Activated CD4-positive, alpha-beta T cell treated with anti-CD3 and anti-CD28 coated beads, Interleukin-10, Interleukin-2, amounts not matched to agents 100 ng/mL and 50 ng/mL, durations not matched to agents 16 hours and 8 hours (primary cell): ENCODE measurements at regions not wholly inside any gene's neighbourhood (a gene's known extent, or its start where the extent isn't known, plus 50 kb on each side); places are given as distances from the start of the nearest gene placed in this dataset.

ENCODE experiments used
- DNase-seq: peaks from one replicate; pipeline ENCODE4 v3.0.0-alpha.2; 2020

- DNase-seq: no peak
These were observed 456.2 kb downstream of the FOXG1 start for GRCh38 chr14:29222671-29223268.

GRCh38 chr14:29223947-29224346 is 457.4 kb downstream of the FOXG1 start:
- no peak for DNase-seq

GRCh38 chr14:29227631-29228030 is 461.0 kb downstream of the FOXG1 start:
- DNase-seq: no peak

GRCh38 chr14:29232153-29232552 is 465.6 kb downstream of the FOXG1 start:
- DNase-seq: no peak

- no peak for DNase-seq
These were observed 466.1 kb downstream of the FOXG1 start for GRCh38 chr14:29232711-29233110.

GRCh38 chr14:29233188-29233587 is 466.6 kb downstream of the FOXG1 start:
- no peak for DNase-seq

GRCh38 chr14:29235991-29236390 is 469.4 kb downstream of the FOXG1 start:
- no peak for DNase-seq

- DNase-seq: no peak
These were observed 469.8 kb downstream of the FOXG1 start for GRCh38 chr14:29236401-29236800.

- DNase-seq: no peak
These were observed 470.3 kb downstream of the FOXG1 start for GRCh38 chr14:29236848-29237247.

GRCh38 chr14:29240066-29240465 is 473.5 kb downstream of the FOXG1 start:
- DNase-seq: no peak

GRCh38 chr14:29242755-29243754 is 476.5 kb downstream of the FOXG1 start:
- DNase-seq: no peak

- no peak for DNase-seq
These were observed 489.1 kb downstream of the FOXG1 start for GRCh38 chr14:29255692-29256091.

GRCh38 chr14:29262979-29263378 is 496.4 kb downstream of the FOXG1 start:
- no peak for DNase-seq

GRCh38 chr14:29264865-29265264 is 498.3 kb downstream of the FOXG1 start:
- no peak for DNase-seq

- no peak for DNase-seq
These were observed 499.3 kb downstream of the FOXG1 start for GRCh38 chr14:29265852-29266251.

GRCh38 chr14:29271669-29272068 is 505.1 kb downstream of the FOXG1 start:
- no peak for DNase-seq

- DNase-seq: no peak
These were observed 506.9 kb downstream of the FOXG1 start for GRCh38 chr14:29273513-29273912.

GRCh38 chr14:29274890-29275596 is 508.5 kb downstream of the FOXG1 start:
- DNase-seq: no peak

GRCh38 chr14:29278301-29279263 is 512.0 kb downstream of the FOXG1 start:
- DNase-seq: no peak

- DNase-seq: no peak
These were observed 515.6 kb downstream of the FOXG1 start for GRCh38 chr14:29282169-29282568.

GRCh38 chr14:29290441-29290840 is 523.9 kb downstream of the FOXG1 start:
- DNase-seq: no peak

- no peak for DNase-seq
These were observed 532.8 kb downstream of the FOXG1 start for GRCh38 chr14:29299372-29299771.
